ENCODE measurements at regions not wholly inside any gene's neighbourhood (a gene's known extent, or its start where the extent isn't known, plus 50 kb on each side); places are given as distances from the start of the nearest gene placed in this dataset.
A peak's percentile ranks its signal among the peaks of the same experiment; 100 is the strongest.

DNA sequence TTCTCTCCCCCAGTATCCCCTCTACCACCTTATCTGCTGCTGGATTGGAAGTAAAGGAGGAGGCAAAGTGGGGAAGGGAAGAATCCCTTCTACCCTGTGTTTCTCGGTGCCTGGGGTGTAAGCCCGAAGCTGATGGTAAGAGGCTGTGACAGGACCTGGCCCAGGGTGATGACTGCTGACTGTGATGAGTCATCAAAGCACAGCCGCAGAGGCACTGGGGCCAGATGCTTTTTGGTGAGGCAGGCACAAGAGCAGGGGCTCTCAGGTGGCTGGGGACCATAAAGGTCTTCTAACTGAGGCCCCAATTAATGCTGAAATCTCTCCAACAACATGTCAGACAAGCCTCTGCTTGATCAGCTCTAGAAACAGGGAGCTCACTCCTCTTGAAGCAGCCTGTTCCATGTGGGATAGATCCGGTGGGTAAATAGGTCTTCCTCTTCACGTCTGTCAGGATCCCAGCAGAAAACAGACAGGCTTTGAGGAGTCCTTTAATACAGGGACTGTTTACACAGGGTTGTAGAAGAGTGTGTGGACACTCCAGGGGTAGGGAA is 86.1 kb upstream of the PCBD1 start:
- POLR2A ChIA-PET: no interaction called here
- Histone ChIP-seq H3K27ac (ENCODE audit: low read length) (no peak overlapping the region), H3K27me3 (ENCODE audit: control insufficient read depth, insufficient read depth, low read length) (peaks cover 10% of the 10 kb centered on the region), H3K9me3 (ENCODE audit: control insufficient read depth, insufficient read depth, low read depth, low read length) (peaks cover 11% of the 10 kb centered on the region), H3K4me3 (ENCODE audit: low read depth in 2 of 2, low read length in 2 of 2) (no peak overlapping the region), H3K36me3 (ENCODE audit: control insufficient read depth, insufficient read depth, low read length) (no peaks in the 10 kb centered on the region), H3K4me1 (ENCODE audit: control insufficient read depth, insufficient read depth, low read length) (no peaks in the 10 kb centered on the region)
- no peak for DNase-seq (ENCODE audit: low read depth, low spot score)
- intact Hi-C loops (cut with micrococcal nuclease; ENCODE audit: unreplicated experiment): no loop called here
- ATAC-seq: peak; percentile 43
- CTCF ChIA-PET: no interaction called here
- no TSS peak for BruUV-seq (replicated peaks)
- in situ Hi-C loops (cut with HindIII; ENCODE audit: low pct_unique_long_range_greater_than_20kb, low sequenced_read_pairs): no loop called here
- TF ChIP-seq, protein P1, sequence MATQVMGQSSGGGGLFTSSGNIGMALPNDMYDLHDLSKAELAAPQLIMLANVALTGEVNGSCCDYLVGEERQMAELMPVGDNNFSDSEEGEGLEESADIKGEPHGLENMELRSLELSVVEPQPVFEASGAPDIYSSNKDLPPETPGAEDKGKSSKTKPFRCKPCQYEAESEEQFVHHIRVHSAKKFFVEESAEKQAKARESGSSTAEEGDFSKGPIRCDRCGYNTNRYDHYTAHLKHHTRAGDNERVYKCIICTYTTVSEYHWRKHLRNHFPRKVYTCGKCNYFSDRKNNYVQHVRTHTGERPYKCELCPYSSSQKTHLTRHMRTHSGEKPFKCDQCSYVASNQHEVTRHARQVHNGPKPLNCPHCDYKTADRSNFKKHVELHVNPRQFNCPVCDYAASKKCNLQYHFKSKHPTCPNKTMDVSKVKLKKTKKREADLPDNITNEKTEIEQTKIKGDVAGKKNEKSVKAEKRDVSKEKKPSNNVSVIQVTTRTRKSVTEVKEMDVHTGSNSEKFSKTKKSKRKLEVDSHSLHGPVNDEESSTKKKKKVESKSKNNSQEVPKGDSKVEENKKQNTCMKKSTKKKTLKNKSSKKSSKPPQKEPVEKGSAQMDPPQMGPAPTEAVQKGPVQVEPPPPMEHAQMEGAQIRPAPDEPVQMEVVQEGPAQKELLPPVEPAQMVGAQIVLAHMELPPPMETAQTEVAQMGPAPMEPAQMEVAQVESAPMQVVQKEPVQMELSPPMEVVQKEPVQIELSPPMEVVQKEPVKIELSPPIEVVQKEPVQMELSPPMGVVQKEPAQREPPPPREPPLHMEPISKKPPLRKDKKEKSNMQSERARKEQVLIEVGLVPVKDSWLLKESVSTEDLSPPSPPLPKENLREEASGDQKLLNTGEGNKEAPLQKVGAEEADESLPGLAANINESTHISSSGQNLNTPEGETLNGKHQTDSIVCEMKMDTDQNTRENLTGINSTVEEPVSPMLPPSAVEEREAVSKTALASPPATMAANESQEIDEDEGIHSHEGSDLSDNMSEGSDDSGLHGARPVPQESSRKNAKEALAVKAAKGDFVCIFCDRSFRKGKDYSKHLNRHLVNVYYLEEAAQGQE (IDR thresholded peaks at IDR 0.05; ENCODE audit: insufficient read depth in 1 of 2, low read depth in 2 of 2, low read length in 1 of 2): no peak
- TF ChIP-seq, protein P2, sequence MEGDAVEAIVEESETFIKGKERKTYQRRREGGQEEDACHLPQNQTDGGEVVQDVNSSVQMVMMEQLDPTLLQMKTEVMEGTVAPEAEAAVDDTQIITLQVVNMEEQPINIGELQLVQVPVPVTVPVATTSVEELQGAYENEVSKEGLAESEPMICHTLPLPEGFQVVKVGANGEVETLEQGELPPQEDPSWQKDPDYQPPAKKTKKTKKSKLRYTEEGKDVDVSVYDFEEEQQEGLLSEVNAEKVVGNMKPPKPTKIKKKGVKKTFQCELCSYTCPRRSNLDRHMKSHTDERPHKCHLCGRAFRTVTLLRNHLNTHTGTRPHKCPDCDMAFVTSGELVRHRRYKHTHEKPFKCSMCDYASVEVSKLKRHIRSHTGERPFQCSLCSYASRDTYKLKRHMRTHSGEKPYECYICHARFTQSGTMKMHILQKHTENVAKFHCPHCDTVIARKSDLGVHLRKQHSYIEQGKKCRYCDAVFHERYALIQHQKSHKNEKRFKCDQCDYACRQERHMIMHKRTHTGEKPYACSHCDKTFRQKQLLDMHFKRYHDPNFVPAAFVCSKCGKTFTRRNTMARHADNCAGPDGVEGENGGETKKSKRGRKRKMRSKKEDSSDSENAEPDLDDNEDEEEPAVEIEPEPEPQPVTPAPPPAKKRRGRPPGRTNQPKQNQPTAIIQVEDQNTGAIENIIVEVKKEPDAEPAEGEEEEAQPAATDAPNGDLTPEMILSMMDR (IDR thresholded peaks at IDR 0.05): no peak
- TF ChIP-seq TCF7L2 (IDR thresholded peaks at IDR 0.05; ENCODE audit: low read depth, low read length): no peak
- no peak for TF ChIP-seq POLR2AphosphoS5 (IDR thresholded peaks at IDR 0.05; ENCODE audit: low read depth, low read length)
- no peak for TF ChIP-seq SIN3A (IDR thresholded peaks at IDR 0.05; ENCODE audit: borderline replicate concordance, insufficient read depth, low read depth, low read length)

DNA sequence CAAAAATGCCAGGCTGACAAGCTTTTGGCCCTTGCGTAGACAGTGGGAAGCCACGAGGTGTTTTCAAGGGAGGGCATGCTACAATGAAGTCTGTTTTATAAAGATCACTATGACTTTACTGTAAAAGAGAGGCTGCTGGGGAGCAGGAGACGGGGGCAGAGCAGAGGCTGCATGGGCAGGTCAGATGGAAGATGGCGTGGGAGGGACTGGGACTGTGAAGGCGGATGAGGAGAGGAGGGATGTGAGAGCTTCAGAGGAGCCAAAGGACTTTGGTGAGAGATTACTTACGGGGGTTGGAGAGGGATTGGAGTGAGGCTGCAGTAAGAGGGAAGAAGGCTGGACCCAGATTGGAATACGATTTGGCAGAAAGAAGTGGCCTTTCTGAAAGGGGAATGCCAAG is 86.6 kb upstream of the PCBD1 start:
- ATAC-seq (peak; percentile 36; the same call in 1 of the 2 replicates), DNase-seq (ENCODE audit: low read depth, low spot score) (no peak)
- POLR2A ChIA-PET: no interaction called here

More for the DNA sequence above, 86.6 kb upstream of the PCBD1 start:
- no TSS peak for BruUV-seq (replicated peaks)
- H3K9me3 ChIP-seq (ENCODE audit: control insufficient read depth, insufficient read depth, low read depth, low read length): peaks cover 11% of the 10 kb centered on the region
- no peaks in the 10 kb centered on the region for H3K36me3 ChIP-seq (ENCODE audit: control insufficient read depth, insufficient read depth, low read length)
- CTCF ChIA-PET: no interaction called here
- H3K27me3 ChIP-seq (ENCODE audit: control insufficient read depth, insufficient read depth, low read length): peaks cover 10% of the 10 kb centered on the region
- in situ Hi-C loops (cut with HindIII; ENCODE audit: low pct_unique_long_range_greater_than_20kb, low sequenced_read_pairs) (no loop called here), intact Hi-C loops (cut with micrococcal nuclease; ENCODE audit: unreplicated experiment) (no loop called here)
- H3K27ac ChIP-seq (ENCODE audit: low read length): no peak overlapping the region
- H3K4me3 ChIP-seq (ENCODE audit: low read depth in 2 of 2, low read length in 2 of 2): no peak overlapping the region
- H3K4me1 ChIP-seq (ENCODE audit: control insufficient read depth, insufficient read depth, low read length): no peaks in the 10 kb centered on the region
- TF ChIP-seq TCF7L2 (IDR thresholded peaks at IDR 0.05; ENCODE audit: low read depth, low read length) (no peak), POLR2AphosphoS5 (IDR thresholded peaks at IDR 0.05; ENCODE audit: low read depth, low read length) (no peak), SIN3A (IDR thresholded peaks at IDR 0.05; ENCODE audit: borderline replicate concordance, insufficient read depth, low read depth, low read length) (no peak)
- TF ChIP-seq, protein P1 (IDR thresholded peaks at IDR 0.05; ENCODE audit: insufficient read depth in 1 of 2, low read depth in 2 of 2, low read length in 1 of 2): no peak
- TF ChIP-seq, protein P2 (IDR thresholded peaks at IDR 0.05): no peak

All from Panc1 (cell line).